OCI-LY7 (cell line): ENCODE measurements at regions not wholly inside any gene's neighbourhood (a gene's known extent, or its start where the extent isn't known, plus 50 kb on each side); places are given as distances from the start of the nearest gene placed in this dataset.
A peak's percentile ranks its signal among the peaks of the same experiment; 100 is the strongest.

Experiments
- BruUV-seq: library from RNA; stranded (reverse); fragments of 400-500 nt; replicated peaks from 2 replicates; lab custom pipeline; 2021; lab: Mats Ljungman, UMichigan
- CTCF ChIA-PET: fragments of 300-600 bp; sonication (Branson Sonifier 250); formaldehyde crosslinking; loops from one replicate; lab custom pipeline; 2022; ENCODE audit warnings: antibody characterized with exemption; ENCODE audit not compliant: unreplicated experiment; lab: Charles Lee
- POLR2A ChIA-PET: fragments of 300-600 bp; sonication (Branson Sonifier 250); formaldehyde crosslinking; loops from one replicate; lab custom pipeline; 2022; ENCODE audit warnings: antibody characterized with exemption; lab: Charles Lee
- DNase-seq: peaks from one replicate; pipeline ENCODE4 v3.0.0-alpha.2; 2015; ENCODE audit warnings: low spot score
- H2AFZ ChIP-seq: fragments of 200-600 bp; sonication (generic), shearing (Covaris generic); 2 replicates; pipeline ENCODE4 v1.6.1; 2014; ENCODE audit warnings: mild to moderate bottlenecking, antibody characterized with exemption, low read length, moderate library complexity
- H3K27ac ChIP-seq: fragments of 200-600 bp; sonication (generic); 2 replicates; pipeline ENCODE4 v1.5.1; 2014; ENCODE audit warnings: mixed run types, low read depth, mild to moderate bottlenecking, moderate library complexity, low read length, inconsistent platforms; ENCODE audit not compliant: poor library complexity, severe bottlenecking
- H3K36me3 ChIP-seq: fragments of 200-600 bp; sonication (generic); 2 replicates; pipeline ENCODE4 v1.6.1; 2014; ENCODE audit warnings: mild to moderate bottlenecking, antibody characterized with exemption, low read length, moderate library complexity, mixed read lengths; ENCODE audit not compliant: insufficient read depth
- H3K4me1 ChIP-seq: fragments of 200-600 bp; sonication (generic); 2 replicates; pipeline ENCODE4 v1.5.1; 2014; ENCODE audit warnings: mild to moderate bottlenecking, low read length; ENCODE audit not compliant: insufficient read depth, poor library complexity, severe bottlenecking
- H3K4me2 ChIP-seq: fragments of 200-600 bp; sonication (generic); 2 replicates; pipeline ENCODE4 v1.6.1; 2014; ENCODE audit warnings: mild to moderate bottlenecking, low read length
- H3K4me3 ChIP-seq: fragments of 200-600 bp; sonication (generic); 2 replicates; pipeline ENCODE4 v1.5.1; 2014; ENCODE audit warnings: mild to moderate bottlenecking, low read depth, low read length; ENCODE audit not compliant: poor library complexity, severe bottlenecking
- H3K79me2 ChIP-seq: fragments of 200-600 bp; sonication (generic); 2 replicates; pipeline ENCODE4 v1.6.1; 2016; ENCODE audit warnings: low read depth, mild to moderate bottlenecking, low read length, moderate library complexity, mixed read lengths; ENCODE audit not compliant: insufficient read depth
- H3K9me2 ChIP-seq: fragments of 200-600 bp; sonication (generic); 2 replicates; pipeline ENCODE4 v1.6.1; 2016; ENCODE audit warnings: mild to moderate bottlenecking, low read length, mixed read lengths; ENCODE audit not compliant: insufficient read depth
- H3K9me3 ChIP-seq: fragments of 200-600 bp; sonication (generic); 2 replicates; pipeline ENCODE4 v1.6.1; 2014; ENCODE audit warnings: mild to moderate bottlenecking, mixed run types, low read length, mixed read lengths
- H4K20me1 ChIP-seq: fragments of 200-600 bp; sonication (generic); 2 replicates; pipeline ENCODE4 v1.6.1; 2014; ENCODE audit warnings: mild to moderate bottlenecking, antibody characterized with exemption, low read length, moderate library complexity, mixed read lengths; ENCODE audit not compliant: insufficient read depth
- CTCF ChIP-seq: fragments of 200-600 bp; sonication (generic); conservative IDR thresholded peaks from 2 replicates; pipeline ENCODE4 v1.5.1; 2014; ENCODE audit warnings: mild to moderate bottlenecking, antibody characterized with exemption, low read length, moderate library complexity, mixed read lengths
- EZH2phosphoT487 ChIP-seq: fragments of 200-600 bp; sonication (generic); IDR thresholded peaks from 2 replicates; pipeline ENCODE4 v1.6.1; 2018; ENCODE audit warnings: low read depth, borderline replicate concordance, mild to moderate bottlenecking, mixed run types, antibody characterized with exemption, low read length, moderate library complexity, mixed read lengths
- intact Hi-C: fragments of 100-400 bp; cut with micrococcal nuclease; formaldehyde crosslinking; loops from one replicate; pipeline ENCODE4 v1.10.0; 2022; ENCODE audit not compliant: unreplicated experiment

GRCh38 chr14:103258211-103258610 lies 75.8 kb upstream of the EIF5 start:
- TF ChIP-seq CTCF: no peak
- TF ChIP-seq EZH2phosphoT487: no peak
- Histone ChIP-seq H3K9me3 (no peaks in the 10 kb centered on the region), H3K4me1 (no peaks in the 10 kb centered on the region), H3K79me2 (no peaks in the 10 kb centered on the region), H3K4me2 (no peak overlapping the region), H3K36me3 (no peaks in the 10 kb centered on the region), H3K9me2 (no peaks in the 10 kb centered on the region), H3K4me3 (no peak overlapping the region), H3K27ac (no peak overlapping the region), H4K20me1 (no peaks in the 10 kb centered on the region), H2AFZ (no peak overlapping the region)
- ChIA-PET CTCF (no interaction called here), POLR2A (no interaction called here)
- BruUV-seq: no TSS peak
- intact Hi-C loops: no loop called here
- DNase-seq: no peak

- Histone ChIP-seq H3K36me3 (no peaks in the 10 kb centered on the region), H3K4me2 (no peak overlapping the region), H3K4me3 (no peak overlapping the region), H4K20me1 (no peaks in the 10 kb centered on the region), H2AFZ (no peak overlapping the region), H3K4me1 (no peaks in the 10 kb centered on the region), H3K79me2 (no peaks in the 10 kb centered on the region), H3K9me2 (no peaks in the 10 kb centered on the region), H3K27ac (no peak overlapping the region), H3K9me3 (no peaks in the 10 kb centered on the region)
- BruUV-seq: no TSS peak
- CTCF ChIA-PET: no interaction called here
- intact Hi-C loops: no loop called here
- POLR2A ChIA-PET: no interaction called here
- TF ChIP-seq CTCF (no peak), EZH2phosphoT487 (no peak)
- DNase-seq: no peak
Observed at GRCh38 chr14:103259184-103259583, 74.9 kb upstream of the EIF5 start.

DNA sequence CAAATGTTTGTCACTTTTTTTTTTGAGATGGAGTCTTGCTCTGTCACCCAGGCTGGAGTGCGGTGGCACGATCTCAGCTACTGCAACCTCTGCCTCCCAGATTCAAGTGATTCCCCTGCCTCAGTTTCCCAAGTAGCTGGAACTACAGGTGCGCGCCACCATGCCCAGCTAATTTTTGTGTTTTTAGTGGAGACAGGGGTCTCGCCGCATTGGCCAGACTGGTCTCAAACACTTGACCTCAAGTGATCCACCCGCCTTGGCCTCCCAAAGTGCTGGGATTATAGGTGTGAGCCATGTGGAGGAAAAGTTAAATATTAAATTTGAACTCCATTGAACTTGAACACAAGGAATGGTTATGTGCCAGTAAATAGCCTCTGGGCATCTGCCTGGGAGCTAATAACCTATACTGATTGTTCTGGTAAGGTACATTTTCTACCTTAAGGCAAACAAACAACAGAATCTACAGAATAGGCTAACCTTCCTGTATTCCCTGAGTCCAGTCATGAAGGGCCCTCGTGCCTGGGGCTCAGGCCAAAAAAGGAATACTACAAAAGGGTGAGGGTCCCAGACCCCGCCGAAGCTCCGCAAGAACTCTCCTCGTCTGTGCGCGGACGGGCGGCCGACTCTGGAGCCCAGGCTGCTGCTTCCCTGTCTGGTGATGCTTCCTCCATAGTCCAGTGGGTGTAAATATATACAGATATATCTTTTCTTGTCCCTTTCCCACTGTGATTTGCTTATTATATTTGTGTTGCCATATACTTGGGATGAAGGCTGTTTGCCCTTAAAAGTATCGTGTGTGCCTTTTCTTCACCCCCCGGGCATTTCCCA lies 74.0 kb upstream of the EIF5 start:
- Histone ChIP-seq H3K4me1 (no peaks in the 10 kb centered on the region), H3K27ac (no peak overlapping the region), H3K36me3 (no peaks in the 10 kb centered on the region), H2AFZ (0 out of 2 replicates have a peak overlapping the region, but pooled peaks have one; percentile 37), H3K4me2 (peak overlapping the region; percentile 34; the same call in 1 of the 2 replicates), H3K9me2 (no peaks in the 10 kb centered on the region), H4K20me1 (no peaks in the 10 kb centered on the region), H3K4me3 (no peak overlapping the region), H3K79me2 (no peaks in the 10 kb centered on the region), H3K9me3 (no peaks in the 10 kb centered on the region)
- TF ChIP-seq CTCF: no peak
- TF ChIP-seq EZH2phosphoT487: no peak
- BruUV-seq: no TSS peak
- intact Hi-C loops: no loop called here
- ChIA-PET CTCF (no interaction called here), POLR2A (interaction anchor here (0.6 kb wide), 1 partner anchor 164 kb away, joined by 3 read pairs; no protein-coding TSS in a partner anchor)
- DNase-seq: no peak
